HK-2 (cell line): ENCODE measurements at regions not wholly inside any gene's neighbourhood (a gene's known extent, or its start where the extent isn't known, plus 50 kb on each side); places are given as distances from the start of the nearest gene placed in this dataset.

Source experiments
- DNase-seq: peaks from one replicate; pipeline ENCODE4 v3.0.0-alpha.2; 2018; ENCODE audit not compliant: unreplicated experiment

DNA sequence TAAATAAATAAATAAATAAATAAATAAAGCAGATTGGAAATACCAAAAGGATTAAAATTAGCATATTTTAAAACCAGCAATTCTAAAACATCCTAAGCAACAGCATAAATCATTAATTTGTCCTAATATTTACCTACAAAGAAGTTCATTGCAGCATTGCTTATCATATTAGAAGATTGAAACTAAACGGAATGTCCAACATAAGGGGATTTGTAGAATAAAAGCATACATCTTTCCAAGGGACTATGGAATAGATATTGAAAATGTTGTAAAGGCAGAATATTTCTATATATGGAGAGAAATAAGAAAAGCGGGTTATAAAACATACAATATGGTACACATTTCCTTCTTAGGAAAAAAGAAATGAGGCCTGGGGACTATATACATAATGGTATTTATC is 71.1 kb upstream of the RFC3 start:
- no peak for DNase-seq

DNA sequence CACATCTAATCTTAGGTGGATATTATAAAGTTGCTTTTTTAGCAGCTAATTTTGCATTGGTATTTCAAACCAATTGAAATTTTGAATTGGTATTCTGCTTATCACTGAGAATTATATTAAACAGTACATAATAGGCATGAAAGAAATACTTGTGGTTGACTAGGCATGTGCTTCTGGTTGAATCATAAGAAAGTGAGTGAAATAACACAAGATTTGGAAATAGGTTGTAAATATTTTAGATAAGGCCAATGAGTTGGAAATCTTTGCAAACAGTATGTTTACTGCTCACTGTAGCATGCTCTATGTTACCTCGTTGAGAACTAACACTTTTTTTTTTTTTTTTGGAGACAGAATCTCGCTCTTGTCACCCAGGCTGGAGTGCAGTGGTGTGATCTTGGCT is 66.8 kb upstream of the RFC3 start:
- no peak for DNase-seq

DNA sequence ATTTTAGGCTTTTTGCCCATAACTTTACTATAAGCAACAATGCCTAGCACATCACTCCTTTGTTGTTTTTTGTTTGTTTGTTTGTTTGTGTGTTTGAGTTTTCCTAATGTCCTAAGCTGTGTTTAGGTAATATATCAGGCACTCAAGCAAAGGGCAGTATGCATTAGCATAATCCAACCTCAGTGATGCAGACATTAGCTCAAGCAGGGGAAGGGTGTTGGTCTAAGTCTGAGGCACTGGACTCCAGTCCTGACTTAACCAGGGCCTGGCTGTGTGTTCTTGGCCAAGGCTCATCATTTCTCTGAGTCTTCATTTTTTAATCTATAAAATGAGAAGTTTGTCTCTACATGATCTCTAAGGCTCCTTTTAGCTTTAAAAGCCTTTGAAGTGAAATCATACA is 65.9 kb upstream of the RFC3 start:
- DNase-seq = no peak

DNA sequence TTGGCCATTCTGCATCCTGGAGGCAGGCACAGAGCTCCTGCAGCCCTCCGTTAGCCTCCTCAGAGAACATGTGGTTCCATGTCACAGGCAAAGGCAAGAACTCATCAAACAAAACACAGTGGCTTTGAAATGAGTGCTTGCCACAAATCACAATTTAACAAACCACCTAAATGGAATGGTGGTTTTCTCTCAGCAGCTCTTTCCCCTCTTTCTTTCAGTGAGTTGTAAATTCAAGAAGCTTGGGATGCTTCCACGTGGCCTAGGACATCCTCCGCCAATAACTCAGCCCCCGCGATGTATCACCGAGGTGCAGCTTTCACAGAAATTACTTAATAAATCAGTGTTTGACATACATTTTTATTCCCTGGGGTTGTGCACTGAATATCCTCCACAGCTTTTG is 65.4 kb upstream of the RFC3 start:
- no peak for DNase-seq

DNA sequence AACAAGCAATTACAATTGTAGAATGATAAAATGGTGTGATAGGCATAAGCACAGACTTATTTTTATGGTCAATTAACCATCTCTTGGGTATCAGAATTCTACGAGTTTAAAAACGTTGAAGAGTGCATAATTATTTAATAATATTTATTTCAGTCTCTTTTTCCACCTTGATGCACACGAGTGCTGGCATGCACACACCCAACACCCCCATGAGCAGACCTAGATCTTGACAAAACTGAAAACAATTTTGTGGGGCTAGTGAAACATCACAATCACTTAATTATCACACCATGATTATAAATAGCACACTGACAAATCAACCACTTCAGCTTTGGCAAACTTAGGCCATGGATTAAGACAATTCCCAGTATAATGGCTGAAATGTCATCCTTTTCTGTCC is 61.0 kb upstream of the RFC3 start:
- DNase-seq = no peak

DNA sequence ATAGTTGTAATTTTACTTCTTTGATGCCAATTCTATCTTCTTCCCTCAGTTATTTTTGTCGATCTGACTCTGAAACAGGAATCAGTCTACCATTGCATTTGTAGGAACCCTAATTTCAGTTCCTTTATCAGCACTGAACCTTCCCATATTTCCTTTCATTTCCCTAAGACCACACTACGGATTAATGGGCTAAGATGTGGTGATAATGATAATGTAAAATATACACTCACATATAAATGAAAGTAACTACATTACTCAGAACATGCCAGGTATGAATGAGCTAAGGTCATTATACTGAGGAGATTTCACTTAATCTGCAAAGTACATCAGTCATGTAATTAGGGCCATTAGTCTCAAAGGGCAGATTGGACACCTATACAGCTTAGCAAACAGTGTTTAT is 60.2 kb upstream of the RFC3 start:
- DNase-seq = no peak

DNA sequence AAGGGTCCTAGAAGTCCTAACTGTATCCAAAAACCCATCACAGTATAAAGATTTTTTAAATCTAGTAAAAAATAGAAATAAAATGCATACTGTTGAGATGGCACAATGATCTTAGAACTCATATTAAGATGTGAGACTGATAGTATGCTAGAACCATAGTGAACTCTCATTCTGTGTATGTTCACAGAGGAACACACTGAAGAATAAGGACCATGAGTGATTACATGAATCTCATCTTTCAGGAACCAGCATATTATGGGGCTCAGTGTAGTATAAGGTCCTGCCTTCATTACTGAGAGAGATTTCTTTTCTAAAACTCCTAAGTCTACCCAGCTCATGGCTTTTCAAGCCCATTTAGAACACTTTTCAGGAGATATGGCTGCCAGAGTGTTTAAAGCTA is 59.8 kb upstream of the RFC3 start:
- DNase-seq = no peak

DNA sequence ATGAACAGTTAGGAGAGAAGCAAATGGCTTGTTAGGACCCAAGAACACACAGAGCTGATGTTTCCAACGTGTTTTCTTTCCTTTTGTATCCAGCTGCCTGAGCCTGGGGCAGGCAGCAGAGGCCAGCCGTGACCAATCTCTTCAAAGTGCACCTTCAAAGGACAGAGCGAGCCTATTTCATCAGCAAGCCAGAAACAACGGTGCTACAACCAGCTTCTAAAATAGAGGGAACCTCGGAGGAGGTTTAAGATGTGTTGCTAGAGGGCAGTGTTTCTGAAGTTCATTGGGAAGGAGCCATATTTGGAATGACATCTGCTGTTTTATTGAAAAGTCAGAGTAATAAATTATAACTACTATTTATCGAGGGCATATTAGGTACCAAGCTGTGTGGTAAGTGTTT is 56.2 kb upstream of the RFC3 start:
- no peak for DNase-seq

DNA sequence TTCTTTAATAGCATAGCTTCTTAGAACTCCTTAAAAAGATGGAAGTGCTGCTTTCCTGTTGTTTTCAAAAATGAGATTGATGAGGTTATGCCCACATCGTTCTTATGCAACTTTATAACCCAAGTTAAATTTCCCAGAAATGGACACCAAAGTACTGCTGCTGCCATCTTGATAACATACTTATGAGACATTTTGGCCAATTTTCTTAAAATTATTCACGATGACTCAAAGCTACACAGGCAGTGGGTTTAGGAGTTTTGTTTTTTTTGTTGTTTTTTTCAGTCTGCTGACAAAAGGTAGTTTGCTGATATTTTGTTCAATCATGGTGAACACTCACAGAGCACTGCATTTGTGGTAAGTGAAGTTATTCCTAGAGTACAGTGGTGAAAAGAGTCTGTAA is 54.9 kb upstream of the RFC3 start:
- no peak for DNase-seq

DNA sequence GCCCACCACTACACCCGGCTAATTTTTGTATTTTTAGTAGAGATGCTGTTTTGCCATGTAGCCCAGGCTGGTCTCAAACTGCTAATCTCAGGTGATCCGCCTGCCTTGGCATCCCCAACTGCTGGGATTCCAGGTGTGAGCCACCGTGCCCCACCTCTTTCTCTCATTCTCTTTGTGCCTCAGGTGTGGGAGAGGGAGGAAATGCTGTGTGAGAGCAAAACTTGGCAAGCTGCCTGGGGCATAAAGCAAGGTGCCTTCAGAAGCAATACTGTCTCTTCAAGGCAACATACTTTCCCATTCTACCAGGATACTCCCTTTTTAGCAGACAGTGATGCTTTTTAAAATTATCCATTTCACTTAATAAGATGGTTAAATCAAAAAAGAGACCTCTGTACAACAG is 53.2 kb upstream of the RFC3 start:
- DNase-seq = no peak

DNA sequence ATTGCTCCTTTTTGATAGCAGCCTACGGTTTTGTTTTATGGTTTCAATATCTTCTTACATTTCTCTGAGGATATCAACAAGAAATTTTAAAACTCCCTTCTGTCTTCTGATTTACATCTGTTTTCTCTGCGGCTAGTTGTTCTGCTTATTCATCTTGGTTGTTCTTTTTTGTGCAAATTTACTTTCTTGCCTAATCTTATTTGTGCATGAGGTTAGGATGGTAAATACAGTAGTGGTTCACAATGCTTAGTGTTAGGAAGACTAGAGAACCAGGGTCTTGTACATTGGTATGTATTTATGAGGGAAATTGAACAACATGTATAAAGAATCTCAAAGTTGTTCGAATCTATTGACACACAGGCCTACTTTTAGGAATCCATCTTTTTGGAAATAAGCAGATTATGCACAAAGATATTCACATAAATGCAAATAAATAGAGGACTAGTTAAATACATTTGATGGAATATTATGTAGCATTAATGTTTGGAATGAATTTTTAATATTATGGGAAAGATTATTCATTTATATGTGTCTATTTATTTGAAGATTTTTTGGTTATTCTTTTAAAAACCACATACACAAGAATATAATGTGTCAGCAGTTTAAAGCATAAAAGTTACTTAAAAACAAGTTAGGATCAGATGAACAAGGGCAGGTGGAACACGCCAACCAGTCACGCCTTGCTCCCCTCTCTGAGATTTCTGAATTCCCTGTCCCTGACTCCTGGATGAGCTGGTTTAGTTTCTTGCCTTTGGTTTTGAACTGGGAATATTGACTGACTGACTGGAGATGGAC is 51.4 kb upstream of the RFC3 start:
- no peak for DNase-seq

DNA sequence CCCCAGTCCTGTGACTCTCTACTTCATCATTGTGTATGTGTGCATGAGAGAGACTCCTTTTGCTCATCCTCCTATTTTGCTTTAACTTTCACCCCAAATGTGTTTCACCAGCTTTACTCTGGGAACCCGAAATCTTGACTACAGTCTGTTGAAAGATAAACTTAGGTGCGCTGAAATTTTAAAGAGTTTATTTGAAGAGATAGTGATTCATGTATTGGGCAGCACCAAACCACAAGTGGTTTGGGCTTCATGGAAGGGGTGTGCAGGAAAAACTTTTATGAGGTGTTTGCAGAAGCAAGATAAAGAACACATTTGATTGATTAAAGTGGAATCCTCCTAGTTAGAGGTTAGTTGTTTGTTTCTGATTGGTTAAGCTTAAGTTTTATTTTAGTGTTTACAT is 50.8 kb upstream of the RFC3 start:
- DNase-seq = no peak
